NCI-H1417 (cell line): ENCODE measurements at regions not wholly inside any gene's neighbourhood (a gene's known extent, or its start where the extent isn't known, plus 50 kb on each side); places are given as distances from the start of the nearest gene placed in this dataset.

ENCODE experiments used
- DNase-seq, 3 experiments: peaks; one replicate each; lab custom pipeline; 2025; lab: John Stamatoyannopoulos, UW

DNA sequence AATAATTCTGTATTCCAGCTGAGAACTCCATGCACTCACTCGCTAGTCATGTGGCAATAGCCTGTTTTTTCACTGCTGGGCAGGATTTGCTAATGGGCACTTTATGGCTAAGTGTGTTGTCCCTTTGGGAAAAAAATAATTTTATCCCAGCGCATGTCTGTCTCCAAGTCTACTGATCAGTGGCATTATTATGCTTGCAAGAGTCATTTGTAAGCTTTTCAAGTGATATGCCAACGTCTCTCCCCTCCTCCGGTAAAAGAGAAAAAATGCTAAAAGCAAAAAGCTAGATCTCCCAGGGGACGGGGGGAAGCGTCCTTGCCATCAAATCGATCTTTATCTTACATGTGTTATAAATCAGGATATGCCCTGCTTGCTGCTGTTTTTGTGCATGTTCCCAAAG, 407.7 kb downstream of the CDH26 start:
- peak in 2 of 3 experiments; percentile 70 to 100 for DNase-seq

DNA sequence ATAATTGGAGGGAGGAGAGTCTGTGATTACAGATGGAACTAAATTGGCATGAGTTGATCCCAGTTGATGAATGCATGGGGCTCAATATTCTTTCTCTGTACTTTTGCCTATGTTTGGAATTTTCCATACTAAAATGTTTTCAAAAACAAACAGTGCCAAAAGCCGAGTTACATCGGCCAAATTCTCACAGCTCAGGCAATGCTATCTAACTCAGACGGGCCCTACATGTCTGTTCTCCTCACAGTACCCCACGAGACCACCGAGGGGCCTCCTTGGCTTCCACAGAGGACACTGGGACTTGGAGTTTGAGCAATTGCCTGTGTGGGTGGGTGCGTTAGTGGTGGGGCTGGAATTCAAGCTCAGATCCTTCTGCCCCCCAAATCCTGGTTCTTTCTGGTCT, 413.2 kb downstream of the CDH26 start:
- peak in 2 of 3 experiments; percentile 59 to 76 for DNase-seq

DNA sequence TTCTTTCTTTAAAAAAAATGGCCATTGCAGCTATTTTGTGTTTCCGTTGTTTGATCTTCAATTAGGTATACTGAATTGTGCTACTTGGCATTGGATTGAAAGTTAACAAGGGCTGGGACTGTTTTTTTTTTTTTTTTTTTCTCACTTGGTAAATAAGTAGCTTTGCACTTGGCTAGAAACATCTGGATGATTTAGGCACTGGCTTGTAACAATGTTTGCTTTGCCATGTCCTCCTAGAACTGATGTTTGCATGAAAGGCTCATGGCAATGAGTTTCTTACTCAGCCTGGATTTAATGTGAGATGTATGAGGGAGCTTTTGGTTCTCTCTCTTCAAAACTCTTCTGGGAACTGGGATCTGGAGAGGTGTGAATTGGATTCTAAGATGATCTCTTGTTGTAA, 414.1 kb downstream of the CDH26 start:
- DNase-seq = peak in 2 of 3 experiments; percentile 28 to 80

DNA sequence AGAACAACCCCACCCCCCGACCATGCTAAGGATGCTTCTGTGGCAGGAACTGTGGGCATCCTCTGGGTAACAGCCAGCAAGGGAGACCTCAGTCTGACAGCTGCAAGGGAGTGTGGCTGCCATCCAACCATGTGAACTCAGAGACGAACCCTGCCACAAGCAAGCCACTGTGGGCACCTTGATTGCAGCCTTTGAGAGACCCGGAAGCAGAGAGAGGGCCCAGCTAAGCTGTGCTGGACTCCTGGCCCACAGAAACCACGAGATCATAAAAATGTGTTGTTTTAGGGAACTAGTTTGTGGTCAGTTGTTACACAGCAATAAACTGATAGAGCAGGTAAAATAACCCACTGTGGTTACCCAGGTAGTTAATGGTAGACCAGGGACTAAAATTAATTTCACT, 414.6 kb downstream of the CDH26 start:
- peak in 1 of 3 experiments; percentile 63 for DNase-seq

DNA sequence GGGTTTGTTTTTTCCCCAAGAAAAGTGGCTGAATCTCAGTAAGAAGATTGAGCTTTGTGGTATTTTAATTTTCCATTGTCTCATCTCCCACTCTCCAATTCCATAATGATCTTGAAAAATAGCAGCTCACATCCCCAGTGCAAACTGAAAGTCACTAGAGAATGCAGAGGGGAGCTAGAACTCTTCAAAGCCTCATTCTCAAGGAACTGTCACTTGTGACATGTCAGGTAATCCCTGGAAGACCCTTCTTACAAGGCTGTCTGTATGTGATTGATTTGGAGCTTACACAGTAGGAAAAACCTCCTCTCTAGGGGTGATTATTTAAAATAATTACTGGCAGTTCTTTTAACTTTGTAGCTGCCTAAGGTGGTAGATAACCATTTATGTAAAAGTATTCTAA, 420.4 kb downstream of the CDH26 start:
- no peak for DNase-seq

- no peak for DNase-seq
Measured at GRCh38 chr20:60381643-60382400, 423.6 kb downstream of the CDH26 start.

GRCh38 chr20:60389441-60389840, 431.2 kb downstream of the CDH26 start:
- DNase-seq = no peak

- DNase-seq = no peak
Measured at GRCh38 chr20:60389882-60390281, 431.7 kb downstream of the CDH26 start.

GRCh38 chr20:60395991-60396390, 437.8 kb downstream of the CDH26 start:
- peak; percentile 26 to 78 (median 40) for DNase-seq

DNA sequence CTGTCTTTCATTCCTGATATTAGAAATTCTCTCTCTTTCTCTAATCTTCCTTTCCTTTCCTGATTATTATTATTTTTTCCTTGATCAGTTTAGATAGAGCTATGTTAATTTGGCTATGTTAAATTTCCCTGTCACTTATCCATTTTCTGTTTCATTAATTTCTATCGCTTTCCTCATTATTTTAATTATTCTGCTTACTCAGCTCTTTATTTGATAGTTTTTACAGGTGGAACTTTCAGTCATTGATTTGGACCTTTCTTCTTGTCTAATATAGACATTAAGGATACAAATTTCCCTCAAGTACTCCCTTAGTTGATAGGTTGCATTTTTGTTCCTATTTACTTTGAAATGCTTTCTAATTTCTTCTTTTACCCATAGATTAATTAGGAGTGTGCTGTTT, 442.3 kb downstream of the CDH26 start:
- no peak for DNase-seq

GRCh38 chr20:60402189-60403058, 444.2 kb downstream of the CDH26 start:
- DNase-seq = no peak

- DNase-seq = no peak
Measured at GRCh38 chr20:60403105-60403741, 445.0 kb downstream of the CDH26 start.

GRCh38 chr20:60407011-60407771, 449.0 kb downstream of the CDH26 start:
- DNase-seq = no peak

DNA sequence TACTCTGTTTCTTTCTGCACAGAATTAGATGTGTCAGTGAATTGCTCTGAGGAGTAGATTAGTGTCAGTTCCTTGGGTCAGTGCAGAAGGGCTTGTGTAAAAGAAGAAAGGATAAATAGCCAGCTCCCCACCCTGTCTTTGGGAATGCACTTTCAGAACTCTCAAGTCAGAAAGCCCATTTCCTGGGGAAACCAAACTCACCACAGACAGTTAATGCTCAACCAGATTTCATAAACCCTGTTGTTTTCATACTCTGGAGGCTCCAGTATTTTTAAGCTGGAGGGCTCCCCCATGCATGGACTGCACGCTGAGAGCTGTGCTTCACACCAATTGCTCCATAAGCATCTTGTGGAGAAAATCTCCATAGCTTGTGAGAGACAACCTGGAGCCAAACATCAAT, 449.7 kb downstream of the CDH26 start:
- DNase-seq = no peak

DNA sequence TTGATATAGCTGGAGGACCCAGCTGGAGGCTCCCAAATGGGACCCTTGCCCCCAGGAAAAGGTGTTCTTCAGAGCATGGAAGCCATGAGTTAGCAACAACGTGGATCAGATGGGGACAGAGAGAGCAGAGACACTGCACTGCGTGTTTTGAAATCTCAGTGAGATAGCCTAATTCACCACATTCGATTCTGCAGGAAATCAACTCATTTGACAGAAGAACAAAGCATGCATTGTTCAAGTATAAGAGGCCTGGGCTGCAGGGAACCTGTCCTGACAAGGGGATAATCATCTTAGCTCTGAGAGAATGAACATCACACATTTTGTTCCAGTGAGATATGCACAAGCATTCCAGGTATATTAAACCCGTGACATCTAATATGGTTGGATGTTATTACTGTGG, 450.2 kb downstream of the CDH26 start:
- DNase-seq = no peak

- no peak for DNase-seq
Measured at GRCh38 chr20:60410618-60411264, 452.5 kb downstream of the CDH26 start.

- no peak for DNase-seq
Measured at GRCh38 chr20:60411813-60412212, 453.6 kb downstream of the CDH26 start.

DNA sequence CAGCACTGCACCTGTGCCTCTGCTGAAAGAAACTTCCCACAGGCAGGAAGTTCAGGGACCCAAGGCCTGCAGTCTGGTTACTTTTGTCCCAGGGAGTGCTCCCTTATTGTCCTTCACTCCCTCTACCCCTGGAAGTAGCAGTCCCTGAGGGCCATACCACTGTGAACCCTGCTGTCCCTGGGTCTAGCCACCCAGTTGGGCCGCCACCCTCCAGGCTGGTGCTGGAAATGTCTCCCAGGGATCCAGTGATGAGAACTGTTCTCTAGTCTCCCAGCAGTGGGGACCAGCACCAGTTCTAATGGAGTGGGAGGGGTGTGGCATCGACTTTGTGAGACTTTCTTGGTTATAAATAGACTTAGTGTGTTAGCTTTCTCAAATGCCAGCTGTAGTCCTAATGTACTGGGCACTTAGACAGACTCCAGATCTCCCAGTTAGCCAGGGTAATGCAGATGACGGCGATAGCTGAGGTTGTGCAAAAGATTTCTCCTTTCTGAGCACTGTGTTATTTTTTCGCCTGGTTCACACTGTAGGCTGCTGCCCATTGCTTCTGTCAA, 462.5 kb downstream of the CDH26 start:
- DNase-seq = no peak

DNA sequence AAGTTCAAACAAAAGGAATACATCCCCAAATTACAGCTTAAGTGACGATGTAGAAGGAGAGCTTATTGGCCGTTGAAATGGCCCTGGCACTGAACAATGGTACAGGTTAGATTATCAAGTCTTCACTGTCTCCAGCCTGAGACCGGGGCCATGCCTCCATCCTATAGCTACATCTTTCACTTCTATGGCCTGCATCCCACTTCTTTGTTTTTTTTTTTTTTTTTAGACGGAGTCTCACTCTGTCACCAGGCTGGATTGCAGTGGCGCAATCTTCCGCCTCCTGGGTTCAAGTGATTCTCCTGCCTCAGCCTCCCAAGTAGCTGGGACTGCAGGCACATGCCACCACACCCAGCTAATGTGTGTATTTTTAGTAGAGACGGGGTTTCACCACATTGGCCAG, 464.6 kb downstream of the CDH26 start:
- DNase-seq = no peak

DNA sequence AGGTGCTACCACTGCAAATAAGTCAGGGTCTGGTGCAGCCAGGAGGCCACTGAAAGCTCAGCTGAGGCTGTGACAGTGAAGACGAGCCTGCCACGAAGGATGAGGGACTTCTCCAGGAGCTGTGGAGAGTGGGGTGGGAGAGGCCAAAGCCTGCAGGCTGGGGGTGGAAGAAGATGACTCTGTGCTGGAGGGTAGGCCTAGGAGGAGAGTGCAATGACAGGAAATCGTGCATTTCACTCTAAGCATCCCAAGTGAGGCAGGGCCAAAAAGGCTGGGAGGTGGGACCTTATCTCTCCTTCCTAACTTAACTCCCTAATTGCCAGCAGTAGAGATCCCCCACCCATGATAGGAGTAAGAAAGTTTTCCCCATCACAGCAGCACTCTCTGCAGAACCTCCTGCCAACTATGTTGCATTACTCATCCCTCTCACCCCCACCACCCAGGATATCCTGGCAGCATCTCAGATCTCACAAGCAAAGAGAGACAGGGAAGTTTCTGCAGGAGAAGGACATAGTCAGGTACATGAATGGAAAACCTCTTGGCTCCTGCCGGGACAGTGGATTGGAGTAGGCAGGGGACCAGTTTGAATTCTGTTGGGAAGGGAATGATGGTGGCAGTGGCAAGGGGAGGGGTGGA, 466.2 kb downstream of the CDH26 start:
- no peak for DNase-seq

DNA sequence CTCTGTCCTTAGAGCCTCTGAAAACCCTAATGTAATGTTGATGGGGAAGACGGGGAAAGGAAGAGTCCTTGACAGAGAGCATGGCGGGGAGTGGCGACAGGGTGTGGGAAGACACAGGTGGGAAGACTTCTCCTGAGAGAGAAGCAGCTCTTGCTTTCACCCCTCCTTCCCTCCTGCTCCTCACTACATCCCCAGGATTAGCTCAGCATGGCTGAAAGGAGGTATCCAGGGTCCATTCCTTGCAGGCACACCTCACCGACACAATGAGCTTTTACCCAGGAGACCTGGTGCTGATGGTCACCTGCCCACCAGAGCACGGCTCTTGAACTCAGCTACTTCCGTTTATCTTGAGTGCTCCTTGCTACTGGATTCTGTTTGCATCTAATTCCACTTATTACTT, 469.3 kb downstream of the CDH26 start:
- DNase-seq = no peak
